Tibial nerve (tissue), 4 donors: ENCODE measurements at regions not wholly inside any gene's neighbourhood (a gene's known extent, or its start where the extent isn't known, plus 50 kb on each side); places are given as distances from the start of the nearest gene placed in this dataset.

Experiments used
- EP300 ChIP-seq, 2 donors: sonication (generic); formaldehyde crosslinking; IDR thresholded peaks; one replicate each; pipeline ENCODE4 v1.6.1; 2017; ENCODE audit warnings: antibody characterized with exemption in 2 of 2, mild to moderate bottlenecking in 1 of 2
- POLR2A ChIP-seq, 2 donors: fragments of 450-650 bp; IDR thresholded peaks; one replicate each; pipeline ENCODE4 v1.6.1; 2017; ENCODE audit warnings: antibody characterized with exemption in 2 of 2, mild to moderate bottlenecking in 2 of 2, moderate library complexity in 2 of 2
- TF ChIP-seq, protein P1 (sequence below), 5 experiments: fragments of 200-600 bp in 3 of 5; fragments of 450-650 bp in 2 of 5; sonication (generic) in 3 of 5; IDR thresholded peaks; one replicate each; pipeline ENCODE4 v1.5.1; 2016 to 2019; ENCODE audit warnings: antibody characterized with exemption in 5 of 5, mild to moderate bottlenecking in 3 of 5, moderate library complexity in 2 of 5

DNA sequence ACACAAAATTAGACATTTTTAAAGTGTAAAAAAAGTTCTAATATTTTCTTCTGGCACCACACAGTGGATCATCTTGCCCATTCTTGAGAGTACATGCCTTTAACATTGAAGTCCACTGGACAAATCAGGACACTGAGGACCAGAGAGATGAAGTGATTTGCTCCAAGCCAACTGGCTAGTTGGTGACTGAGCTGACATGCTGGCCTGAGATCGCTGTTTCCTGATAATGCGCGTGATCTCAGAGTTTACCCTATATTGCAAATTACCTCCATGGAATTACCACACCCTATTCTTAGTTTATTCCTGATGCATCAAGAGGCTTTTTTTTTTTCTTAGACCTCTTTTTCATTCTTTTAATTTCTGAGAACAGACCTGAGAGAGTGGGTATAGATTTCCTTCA lies 432.8 kb downstream of the CD83 start:
- TF ChIP-seq, protein P1, sequence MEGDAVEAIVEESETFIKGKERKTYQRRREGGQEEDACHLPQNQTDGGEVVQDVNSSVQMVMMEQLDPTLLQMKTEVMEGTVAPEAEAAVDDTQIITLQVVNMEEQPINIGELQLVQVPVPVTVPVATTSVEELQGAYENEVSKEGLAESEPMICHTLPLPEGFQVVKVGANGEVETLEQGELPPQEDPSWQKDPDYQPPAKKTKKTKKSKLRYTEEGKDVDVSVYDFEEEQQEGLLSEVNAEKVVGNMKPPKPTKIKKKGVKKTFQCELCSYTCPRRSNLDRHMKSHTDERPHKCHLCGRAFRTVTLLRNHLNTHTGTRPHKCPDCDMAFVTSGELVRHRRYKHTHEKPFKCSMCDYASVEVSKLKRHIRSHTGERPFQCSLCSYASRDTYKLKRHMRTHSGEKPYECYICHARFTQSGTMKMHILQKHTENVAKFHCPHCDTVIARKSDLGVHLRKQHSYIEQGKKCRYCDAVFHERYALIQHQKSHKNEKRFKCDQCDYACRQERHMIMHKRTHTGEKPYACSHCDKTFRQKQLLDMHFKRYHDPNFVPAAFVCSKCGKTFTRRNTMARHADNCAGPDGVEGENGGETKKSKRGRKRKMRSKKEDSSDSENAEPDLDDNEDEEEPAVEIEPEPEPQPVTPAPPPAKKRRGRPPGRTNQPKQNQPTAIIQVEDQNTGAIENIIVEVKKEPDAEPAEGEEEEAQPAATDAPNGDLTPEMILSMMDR (IDR thresholded peaks at IDR 0.05) = no peak
- TF ChIP-seq POLR2A (IDR thresholded peaks at IDR 0.05) (no peak), EP300 (IDR thresholded peaks at IDR 0.05) (no peak)
